Astrocyte (in vitro differentiated cells and primary cell): ENCODE measurements at regions not wholly inside any gene's neighbourhood (a gene's known extent, or its start where the extent isn't known, plus 50 kb on each side); places are given as distances from the start of the nearest gene placed in this dataset.

Source experiments
- DNase-seq: peaks from one replicate; pipeline ENCODE4 v3.0.0-alpha.2; 2010; ENCODE audit warnings: low read depth
- FAIRE-seq: peaks from 2 replicates; lab custom pipeline; 2011; peaks lifted over from hg19 to GRCh38; lab: Jason Lieb, UNC
- H2AFZ ChIP-seq: 2 replicates; pipeline ENCODE4 v1.6.0; 2012; ENCODE audit warnings: low read depth, low read length, inconsistent platforms
- H3K27ac ChIP-seq: 2 replicates; pipeline ENCODE4 v1.5.1; 2011; ENCODE audit warnings: low read depth, low read length, inconsistent platforms
- H3K27me3 ChIP-seq: 2 replicates; pipeline ENCODE4 v1.6.0; 2011; ENCODE audit warnings: low read length, inconsistent platforms; ENCODE audit not compliant: insufficient read depth
- H3K36me3 ChIP-seq: 2 replicates; pipeline ENCODE4 v1.5.1; 2011; ENCODE audit warnings: low read length, inconsistent platforms; ENCODE audit not compliant: insufficient read depth
- H3K4me1 ChIP-seq: 2 replicates; pipeline ENCODE4 v1.5.1; 2011; ENCODE audit warnings: low read length, inconsistent platforms; ENCODE audit not compliant: insufficient read depth
- H3K4me2 ChIP-seq: 2 replicates; pipeline ENCODE4 v1.6.0; 2012; ENCODE audit warnings: low read length, inconsistent platforms
- H3K4me3 ChIP-seq: 2 replicates; pipeline ENCODE4 v1.5.1; 2011; ENCODE audit warnings: low read depth, mild to moderate bottlenecking, low read length, inconsistent platforms; ENCODE audit not compliant: insufficient read depth
- H3K79me2 ChIP-seq: 2 replicates; pipeline ENCODE4 v1.6.0; 2012; ENCODE audit warnings: mild to moderate bottlenecking, low read length, inconsistent platforms; ENCODE audit not compliant: insufficient read depth
- H3K9ac ChIP-seq: 2 replicates; pipeline ENCODE4 v1.6.0; 2012; ENCODE audit warnings: mild to moderate bottlenecking, low read length, inconsistent platforms
- H3K9me3 ChIP-seq: 2 replicates; pipeline ENCODE4 v1.5.1; 2012; ENCODE audit warnings: low read depth, mild to moderate bottlenecking, low read length, inconsistent platforms; ENCODE audit not compliant: insufficient read depth
- H4K20me1 ChIP-seq: 2 replicates; pipeline ENCODE4 v1.6.0; 2012; ENCODE audit warnings: low read length, inconsistent platforms; ENCODE audit not compliant: insufficient read depth
- H3K27ac Mint-ChIP-seq: one replicate; pipeline ENCODE4 v1.8.0; 2021; ENCODE audit warnings: mild to moderate bottlenecking, mixed read lengths; ENCODE audit not compliant: unreplicated experiment
- H3K27me3 Mint-ChIP-seq: one replicate; pipeline ENCODE4 v1.8.0; 2021; ENCODE audit warnings: low read depth, mixed read lengths; ENCODE audit not compliant: unreplicated experiment
- H3K36me3 Mint-ChIP-seq: one replicate; pipeline ENCODE4 v1.8.0; 2021; ENCODE audit warnings: low read depth, mixed read lengths; ENCODE audit not compliant: unreplicated experiment
- H3K4me1 Mint-ChIP-seq: one replicate; pipeline ENCODE4 v1.8.0; 2021; ENCODE audit warnings: low read depth, mixed read lengths; ENCODE audit not compliant: unreplicated experiment
- H3K4me3 Mint-ChIP-seq: one replicate; pipeline ENCODE4 v1.8.0; 2021; ENCODE audit warnings: mild to moderate bottlenecking, moderate library complexity, mixed read lengths; ENCODE audit not compliant: unreplicated experiment
- H3K9me3 Mint-ChIP-seq: one replicate; pipeline ENCODE4 v1.8.0; 2021; ENCODE audit warnings: mild to moderate bottlenecking, mixed read lengths; ENCODE audit not compliant: unreplicated experiment
- CTCF ChIP-seq: IDR thresholded peaks from 2 replicates; pipeline ENCODE4 v1.5.1; 2011; ENCODE audit warnings: low read depth, mild to moderate bottlenecking, inconsistent platforms, low read length, moderate library complexity; ENCODE audit not compliant: insufficient read depth
- EZH2 ChIP-seq: IDR thresholded peaks from 2 replicates; pipeline ENCODE4 v1.6.1; 2012; ENCODE audit warnings: mild to moderate bottlenecking, low read length, inconsistent platforms; ENCODE audit not compliant: insufficient read depth

- FAIRE-seq: no peak
- H2AFZ ChIP-seq: no peak overlapping the region
- TF ChIP-seq EZH2 (no peak), CTCF (no peak)
Observed at GRCh38 chr9:82492274-82492673, 503.7 kb downstream of the SPATA31D1 start.

GRCh38 chr9:82495884-82496777, 507.6 kb downstream of the SPATA31D1 start:
- H4K20me1 ChIP-seq: no peaks in the 10 kb centered on the region
- H3K4me1 ChIP-seq: no peaks in the 10 kb centered on the region
- Mint-ChIP-seq H3K9me3 (no peaks in the 10 kb centered on the region), H3K27me3 (no peaks in the 10 kb centered on the region), H3K27ac (no peak overlapping the region), H3K4me3 (no peak overlapping the region), H3K4me1 (no peaks in the 10 kb centered on the region), H3K36me3 (no peaks in the 10 kb centered on the region)
- no peaks in the 10 kb centered on the region for H3K9me3 ChIP-seq
- no peaks in the 10 kb centered on the region for H3K27me3 ChIP-seq
- no peaks in the 10 kb centered on the region for H3K36me3 ChIP-seq
- DNase-seq (no peak), FAIRE-seq (no peak)
- no peak overlapping the region for H2AFZ ChIP-seq
- no peaks in the 10 kb centered on the region for H3K79me2 ChIP-seq
- no peak overlapping the region for H3K27ac ChIP-seq
- H3K4me3 ChIP-seq: no peak overlapping the region
- H3K9ac ChIP-seq: no peak overlapping the region
- TF ChIP-seq CTCF (no peak), EZH2 (no peak)
- H3K4me2 ChIP-seq: no peak overlapping the region

More at GRCh38 chr9:82492274-82492673, 503.7 kb downstream of the SPATA31D1 start:
- Histone ChIP-seq H3K36me3 (no peaks in the 10 kb centered on the region), H3K27me3 (no peaks in the 10 kb centered on the region), H3K9ac (no peak overlapping the region), H3K9me3 (no peaks in the 10 kb centered on the region), H3K79me2 (no peaks in the 10 kb centered on the region), H3K27ac (no peak overlapping the region), H3K4me3 (no peak overlapping the region), H4K20me1 (no peaks in the 10 kb centered on the region), H3K4me2 (no peak overlapping the region), H3K4me1 (peaks cover 25% of the 10 kb centered on the region)
- no peaks in the 10 kb centered on the region for H3K27me3 Mint-ChIP-seq
- no peak for DNase-seq
- H3K9me3 Mint-ChIP-seq: no peaks in the 10 kb centered on the region
- no peak overlapping the region for H3K27ac Mint-ChIP-seq
- no peaks in the 10 kb centered on the region for H3K36me3 Mint-ChIP-seq
- H3K4me3 Mint-ChIP-seq: no peak overlapping the region
- H3K4me1 Mint-ChIP-seq: peaks cover 13% of the 10 kb centered on the region
